GM19438 (cell line): ENCODE measurements at regions not wholly inside any gene's neighbourhood (a gene's known extent, or its start where the extent isn't known, plus 50 kb on each side); places are given as distances from the start of the nearest gene placed in this dataset.

Experiments used
- ATAC-seq: cut with Tn5 transposase; IDR thresholded peaks from one replicate; pipeline ENCODE4 v1.9.1; 2021; ENCODE audit warnings: low read depth; ENCODE audit not compliant: unreplicated experiment

DNA sequence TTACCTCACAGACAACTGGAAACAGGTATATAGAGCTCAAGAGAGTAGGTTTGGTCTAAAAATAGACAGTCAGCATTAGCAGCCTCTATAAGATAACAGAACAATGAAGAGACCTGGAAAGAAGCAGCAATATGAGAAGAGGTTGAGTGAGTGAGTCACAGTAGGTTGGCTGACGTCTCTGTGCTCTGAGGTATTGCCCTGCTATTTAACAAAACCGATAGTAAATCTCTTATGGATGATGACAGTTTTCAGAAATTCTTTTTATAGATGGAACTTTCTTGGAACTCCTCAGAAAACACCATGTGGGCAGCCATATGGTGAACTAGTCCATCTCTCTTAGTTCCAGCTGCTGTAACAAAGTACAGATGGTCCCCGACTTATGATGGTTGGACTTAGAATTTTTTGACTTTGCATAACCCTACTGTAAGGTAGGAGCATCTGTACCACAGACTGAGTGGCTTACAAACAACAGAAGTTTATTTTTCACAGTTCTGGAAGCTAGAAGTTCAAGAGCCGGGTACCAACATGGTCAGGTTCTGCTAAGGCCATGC, 123.5 kb downstream of the MBD2 start:
- ATAC-seq: no peak

- ATAC-seq: no peak
Measured at GRCh38 chr18:54100466-54100865, 124.0 kb downstream of the MBD2 start.

DNA sequence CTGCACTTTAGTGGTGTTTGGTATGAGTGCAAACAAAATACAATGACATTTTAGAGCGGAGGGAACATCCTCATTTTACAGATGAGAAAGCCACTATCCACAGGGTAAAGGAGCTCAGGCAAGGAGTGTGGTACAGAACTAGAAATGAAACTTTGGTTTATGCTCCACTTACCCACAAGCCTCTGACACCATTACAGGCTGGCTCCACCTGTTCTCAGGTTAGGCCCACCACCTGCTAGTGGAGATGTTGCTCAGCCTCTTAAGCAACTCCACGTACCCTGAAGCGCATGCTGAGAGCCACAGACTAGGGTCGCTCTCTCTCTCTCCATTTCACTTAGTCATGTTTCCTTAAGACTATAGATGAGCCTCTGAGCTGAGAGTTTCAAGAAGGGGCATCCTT, 130.0 kb downstream of the MBD2 start:
- ATAC-seq: no peak

- ATAC-seq: no peak
Measured at GRCh38 chr18:54090856-54091255, 133.6 kb downstream of the MBD2 start.

DNA sequence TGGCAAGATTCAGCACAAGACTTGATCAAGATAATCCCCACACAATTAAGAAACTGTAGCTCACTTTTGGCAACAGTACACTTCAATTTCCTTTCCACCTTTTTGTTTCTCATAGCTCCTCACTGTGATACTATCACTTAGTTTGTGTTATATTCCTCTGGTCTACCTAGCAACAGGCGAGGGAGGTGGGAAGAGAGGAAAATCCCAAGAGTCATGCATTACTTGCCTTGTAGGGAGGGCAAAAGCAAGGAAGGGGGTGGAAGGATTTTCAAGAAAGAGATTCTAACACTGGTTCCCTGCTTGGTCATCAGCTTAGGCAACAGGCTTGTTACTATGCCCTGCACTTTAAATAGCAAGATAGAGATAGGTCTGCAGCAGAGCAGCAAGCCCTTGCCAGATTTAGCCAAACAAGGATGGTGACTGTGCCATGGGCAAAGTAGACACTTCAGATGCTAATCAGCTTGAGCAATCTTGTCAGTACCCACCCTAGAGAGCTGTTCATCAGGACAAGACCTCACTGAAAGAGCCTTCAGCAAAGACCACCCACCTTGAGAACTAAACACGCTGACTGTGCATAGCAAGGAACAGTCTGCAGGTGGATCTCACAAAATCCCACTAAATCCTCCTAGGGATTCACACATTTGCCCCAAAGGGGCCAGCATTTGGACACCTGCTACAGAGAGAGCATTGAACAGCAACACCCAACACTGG, 134.6 kb downstream of the MBD2 start:
- ATAC-seq: no peak

DNA sequence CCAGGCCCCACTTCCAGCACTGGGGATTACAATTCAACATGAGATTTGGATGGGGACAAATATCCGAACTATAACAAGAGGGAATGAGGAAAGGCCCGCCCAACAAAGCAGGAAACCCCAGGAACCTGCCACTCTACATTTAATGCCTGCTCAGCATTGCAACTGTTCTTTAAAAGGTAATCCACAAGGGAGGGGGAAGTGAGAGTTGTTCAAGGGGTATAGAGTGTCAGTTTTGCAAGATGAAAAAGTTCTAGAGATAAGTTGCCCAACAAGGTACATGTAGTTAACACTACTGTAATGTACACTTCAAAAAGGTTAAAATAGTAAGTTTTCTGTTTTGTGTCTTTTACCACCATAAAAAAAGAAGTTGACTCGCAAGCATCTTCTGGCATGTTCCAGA, 137.6 kb downstream of the MBD2 start:
- ATAC-seq: peak; percentile 31

- ATAC-seq: peak; percentile 93
Measured at GRCh38 chr18:54086046-54086802, 138.2 kb downstream of the MBD2 start.

DNA sequence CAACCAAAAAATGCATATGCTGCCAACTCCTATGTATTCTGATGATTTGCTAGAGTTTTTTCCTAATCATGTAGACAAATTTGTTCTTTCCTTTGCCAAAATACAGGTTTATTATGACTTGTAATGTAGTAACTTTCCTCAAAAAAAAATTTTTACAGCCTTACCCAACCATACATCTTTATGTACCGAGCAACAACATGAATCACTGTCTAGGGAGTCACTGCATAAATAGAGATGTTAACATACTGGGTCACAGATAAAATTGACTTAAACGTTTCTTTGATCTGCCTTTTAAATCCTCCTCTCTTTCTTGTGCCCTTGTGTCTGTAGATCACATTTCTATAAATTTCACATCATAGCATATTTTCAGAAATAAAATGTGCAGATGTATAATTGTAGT, 143.6 kb downstream of the MBD2 start:
- ATAC-seq: no peak

GRCh38 chr18:54076166-54076565, 148.3 kb downstream of the MBD2 start:
- no peak for ATAC-seq

- no peak for ATAC-seq
Measured at GRCh38 chr18:54075689-54076088, 148.8 kb downstream of the MBD2 start.

- no peak for ATAC-seq
Measured at GRCh38 chr18:54069729-54070128, 154.7 kb downstream of the MBD2 start.

DNA sequence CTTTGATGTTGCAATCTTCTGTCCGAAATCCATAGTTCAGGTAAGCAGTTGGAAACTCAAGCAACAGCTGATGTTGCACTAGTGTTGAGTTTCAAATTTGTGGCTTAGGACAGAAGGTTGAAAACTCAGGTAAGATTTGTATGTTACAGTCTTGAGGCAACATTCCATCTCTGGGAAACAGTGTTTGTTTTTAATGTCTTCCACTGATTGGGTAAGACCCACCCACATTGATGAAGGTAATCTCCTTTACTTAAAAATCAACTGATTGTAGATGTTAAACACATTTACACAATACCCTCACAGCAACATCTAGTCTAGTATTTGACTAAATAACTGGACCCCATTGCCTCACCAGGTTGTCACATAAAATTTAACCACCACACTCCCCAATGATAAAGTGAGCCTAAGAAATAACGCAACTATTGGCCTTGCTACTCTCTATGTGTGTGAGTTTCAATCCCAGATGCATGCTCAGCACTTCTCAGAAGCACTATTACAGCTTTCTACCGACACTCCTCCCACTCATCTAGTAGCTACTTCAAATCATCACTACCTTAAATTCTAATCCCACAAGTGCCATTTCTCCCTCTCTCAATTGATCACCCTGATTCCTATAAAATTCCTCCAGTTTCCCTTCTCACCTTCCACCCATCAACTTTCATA, 164.0 kb downstream of the MBD2 start:
- no peak for ATAC-seq

DNA sequence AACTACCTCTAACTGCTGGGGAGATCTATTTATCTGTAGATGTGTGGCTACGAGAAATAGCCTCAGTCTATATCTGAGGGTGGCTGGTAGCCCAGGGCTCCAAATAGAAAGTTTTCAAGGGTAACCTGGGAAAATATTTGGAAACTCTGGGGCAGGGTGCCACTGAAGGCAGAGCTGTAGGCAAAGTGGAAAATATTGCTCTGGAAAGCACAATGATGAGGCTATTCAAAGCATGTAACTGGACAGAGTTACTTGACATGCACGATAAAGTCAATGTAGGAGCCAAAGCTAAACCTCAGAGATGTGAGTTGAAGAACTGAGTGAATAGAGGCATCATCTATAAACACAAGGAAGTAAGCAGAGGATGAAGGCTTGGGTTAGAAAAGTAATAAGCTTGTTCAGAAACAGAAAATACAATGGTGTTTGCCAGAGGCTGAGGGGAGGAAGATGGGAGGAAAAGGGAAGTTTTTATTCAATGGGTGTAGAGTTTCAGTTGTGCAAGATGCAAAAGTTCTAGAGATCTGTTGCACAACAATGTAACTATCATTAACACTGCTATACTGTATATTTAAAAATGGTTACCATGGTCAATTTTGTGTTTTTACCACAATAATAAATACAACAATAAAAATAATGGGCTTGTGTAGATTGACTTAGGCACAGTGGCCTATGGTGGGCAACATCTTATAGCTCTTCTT, 171.6 kb downstream of the MBD2 start:
- no peak for ATAC-seq

- ATAC-seq: no peak
Measured at GRCh38 chr18:54052259-54052658, 172.2 kb downstream of the MBD2 start.

GRCh38 chr18:54043484-54044251, 180.8 kb downstream of the MBD2 start:
- no peak for ATAC-seq

DNA sequence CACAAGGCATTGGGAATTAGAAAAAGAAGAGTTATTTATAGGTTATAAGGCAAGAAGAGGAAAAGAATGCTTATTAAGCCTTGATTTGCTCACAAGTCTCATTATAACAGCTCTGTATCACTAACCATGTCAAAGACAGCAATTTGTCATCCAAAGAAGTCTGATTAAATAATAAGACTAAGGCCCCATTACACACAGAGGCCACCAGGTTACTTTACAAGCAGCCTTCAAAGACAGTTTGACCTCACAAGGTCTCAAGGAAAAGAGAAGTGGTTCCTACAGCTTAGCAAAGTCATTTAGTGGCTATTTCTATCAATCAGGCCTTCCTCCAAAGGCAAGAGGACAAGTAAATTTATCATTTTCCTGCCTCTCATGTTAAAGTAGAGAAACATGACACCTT, 188.5 kb downstream of the MBD2 start:
- ATAC-seq: no peak

- no peak for ATAC-seq
Measured at GRCh38 chr18:54033052-54033451, 191.4 kb downstream of the MBD2 start.

- no peak for ATAC-seq
Measured at GRCh38 chr18:54032412-54032811, 192.1 kb downstream of the MBD2 start.

DNA sequence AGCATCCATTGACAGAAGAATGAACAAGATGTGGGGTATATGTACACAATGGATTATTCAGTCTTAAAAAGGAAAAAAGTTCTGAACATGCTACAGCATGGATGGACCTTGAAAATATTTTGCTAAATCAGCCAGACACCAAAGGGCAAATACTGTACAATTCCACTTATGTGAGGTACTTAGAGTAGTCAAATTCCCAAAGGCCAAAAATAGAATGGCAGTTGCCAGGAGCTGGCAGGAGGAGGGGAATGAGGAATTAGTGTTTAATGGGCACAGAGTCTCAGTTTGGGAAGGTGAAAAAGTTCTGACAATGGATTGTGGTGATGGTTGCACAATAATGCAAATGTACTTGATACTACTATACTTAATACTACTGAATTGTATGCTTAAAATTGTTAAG, 193.2 kb downstream of the MBD2 start:
- ATAC-seq: no peak

GRCh38 chr18:54030434-54030833, 194.0 kb downstream of the MBD2 start:
- ATAC-seq: no peak
